ENCODE measurements at regions not wholly inside any gene's neighbourhood (a gene's known extent, or its start where the extent isn't known, plus 50 kb on each side); places are given as distances from the start of the nearest gene placed in this dataset.

DNA sequence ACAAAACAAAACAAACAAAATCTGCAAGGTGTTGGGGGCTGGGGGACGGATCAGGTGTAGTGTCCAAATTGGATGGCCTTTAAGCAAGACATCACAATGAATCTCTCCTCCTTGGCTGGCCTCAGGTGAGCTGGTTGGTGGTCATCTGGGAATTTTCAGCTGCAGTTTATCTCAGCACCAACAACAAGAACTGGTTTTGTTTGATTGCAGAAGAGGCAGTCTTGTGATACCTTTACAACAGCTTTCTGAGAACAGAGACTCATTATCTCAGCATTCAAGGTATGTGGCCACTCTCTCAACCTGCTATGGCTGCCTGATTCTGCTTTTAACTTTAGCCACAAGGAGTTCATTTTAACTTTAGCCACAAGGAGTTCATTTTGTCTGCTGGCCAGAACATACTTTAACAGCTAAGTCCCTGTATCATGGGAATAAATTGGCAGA, 1543.4 kb downstream of the EFNA5 start:
- DNase-seq (ENCODE audit: low read depth in 1 of 2, low spot score in 1 of 2), result no peak
- in situ Hi-C loops (cut with HindIII; ENCODE audit: low pct_unique_long_range_greater_than_20kb, low sequenced_read_pairs), result no loop called here
- TF ChIP-seq JUND (IDR thresholded peaks at IDR 0.05; ENCODE audit: low read depth), result no peak

DNA sequence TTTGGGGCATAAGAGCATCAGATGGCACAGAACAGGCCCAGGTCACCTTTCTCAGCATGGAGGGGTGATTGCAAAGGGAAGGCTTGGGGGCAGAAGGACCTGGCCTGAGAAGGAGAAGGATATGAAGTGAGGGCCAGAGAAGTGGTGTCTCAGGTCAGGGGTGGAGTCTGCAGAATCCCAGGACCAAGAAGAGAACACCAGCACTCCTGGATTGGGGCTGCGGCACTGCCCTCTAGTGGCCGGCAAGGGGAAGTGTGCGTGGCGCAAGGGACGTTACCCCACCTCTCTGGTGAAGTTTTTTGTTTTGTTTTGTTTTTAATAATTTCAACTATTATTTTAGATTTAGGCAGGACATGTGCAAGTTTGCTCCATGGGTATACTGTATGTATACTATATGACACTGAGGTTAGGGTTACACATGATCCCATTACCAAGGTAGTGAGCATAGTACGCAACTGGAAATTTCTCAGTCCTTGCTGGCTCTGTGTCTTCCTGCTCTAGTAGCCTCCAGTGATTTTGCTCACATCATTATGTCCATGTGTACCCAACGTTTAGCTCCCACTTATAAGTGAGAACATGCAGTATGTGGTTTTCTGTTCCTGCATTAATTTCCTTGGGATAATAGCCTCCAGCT, 1548.6 kb downstream of the EFNA5 start:
- in situ Hi-C loops (cut with HindIII; ENCODE audit: low pct_unique_long_range_greater_than_20kb, low sequenced_read_pairs), result no loop called here
- peak; percentile 47 to 66 for DNase-seq (ENCODE audit: low read depth in 1 of 2, low spot score in 1 of 2)
- no peak for TF ChIP-seq JUND (IDR thresholded peaks at IDR 0.05; ENCODE audit: low read depth)

GRCh38 chr5:106116682-106117081, 1554.1 kb downstream of the EFNA5 start:
- TF ChIP-seq JUND (IDR thresholded peaks at IDR 0.05; ENCODE audit: low read depth), result no peak

GRCh38 chr5:106113922-106114321, 1556.8 kb downstream of the EFNA5 start:
- in situ Hi-C loops (cut with HindIII; ENCODE audit: low pct_unique_long_range_greater_than_20kb, low sequenced_read_pairs), result no loop called here
- DNase-seq (ENCODE audit: low read depth in 1 of 2, low spot score in 1 of 2), result no peak
- TF ChIP-seq JUND (IDR thresholded peaks at IDR 0.05; ENCODE audit: low read depth), result no peak

More at GRCh38 chr5:106116682-106117081, 1554.1 kb downstream of the EFNA5 start:
- no peak for DNase-seq (ENCODE audit: low read depth in 1 of 2, low spot score in 1 of 2)
- in situ Hi-C loops (cut with HindIII; ENCODE audit: low pct_unique_long_range_greater_than_20kb, low sequenced_read_pairs), result no loop called here

- in situ Hi-C loops (cut with HindIII; ENCODE audit: low pct_unique_long_range_greater_than_20kb, low sequenced_read_pairs), result no loop called here
- TF ChIP-seq JUND (IDR thresholded peaks at IDR 0.05; ENCODE audit: low read depth), result no peak
- DNase-seq (ENCODE audit: low read depth in 1 of 2, low spot score in 1 of 2), result no peak
Observed at GRCh38 chr5:106106384-106106783, 1564.4 kb downstream of the EFNA5 start.

DNA sequence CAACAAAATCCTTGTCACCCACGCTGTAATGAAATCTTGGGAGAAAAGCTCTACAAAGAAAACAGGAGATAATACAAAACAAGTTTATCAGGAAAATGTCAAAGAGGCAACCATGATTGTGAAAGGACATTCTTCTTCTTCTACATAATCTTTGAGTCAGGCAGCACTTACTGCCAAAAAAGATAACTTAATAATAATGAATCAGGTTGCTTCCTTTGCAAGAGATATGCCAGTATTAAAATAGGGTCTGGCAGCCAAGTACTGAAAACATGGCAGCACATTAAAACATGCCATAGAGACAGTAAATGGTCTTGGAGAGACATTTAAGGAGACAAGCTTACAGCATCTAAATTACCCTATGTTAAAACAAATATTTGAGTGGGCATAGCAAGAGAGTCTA, 1573.4 kb downstream of the EFNA5 start:
- DNase-seq (ENCODE audit: low read depth in 1 of 2, low spot score in 1 of 2), result no peak
- in situ Hi-C loops (cut with HindIII; ENCODE audit: low pct_unique_long_range_greater_than_20kb, low sequenced_read_pairs), result no loop called here
- TF ChIP-seq JUND (IDR thresholded peaks at IDR 0.05; ENCODE audit: low read depth), result no peak

- in situ Hi-C loops (cut with HindIII; ENCODE audit: low pct_unique_long_range_greater_than_20kb, low sequenced_read_pairs), result no loop called here
- no peak for DNase-seq (ENCODE audit: low read depth in 1 of 2, low spot score in 1 of 2)
- no peak for TF ChIP-seq JUND (IDR thresholded peaks at IDR 0.05; ENCODE audit: low read depth)
Observed at GRCh38 chr5:106094839-106095238, 1575.9 kb downstream of the EFNA5 start.

DNA sequence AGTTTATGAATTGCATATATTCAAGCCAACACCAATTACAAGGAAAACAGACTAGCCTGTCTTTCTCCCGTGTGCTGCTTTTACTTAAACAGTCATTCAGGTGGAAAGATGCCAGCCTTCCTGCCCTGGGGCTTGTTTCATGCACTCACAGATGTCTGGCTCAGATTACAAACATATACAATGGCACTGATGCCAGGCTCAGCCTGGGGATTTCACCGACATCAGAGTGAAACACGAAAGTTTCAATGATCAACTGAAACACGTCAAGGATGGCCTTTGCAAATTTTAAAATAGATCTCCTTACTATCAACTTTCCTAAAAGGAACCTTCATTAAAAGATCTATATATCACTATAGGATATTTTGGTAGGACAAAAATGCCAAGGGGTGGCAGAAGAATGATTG, 1576.5 kb downstream of the EFNA5 start:
- in situ Hi-C loops (cut with HindIII; ENCODE audit: low pct_unique_long_range_greater_than_20kb, low sequenced_read_pairs), result no loop called here
- no peak for TF ChIP-seq JUND (IDR thresholded peaks at IDR 0.05; ENCODE audit: low read depth)

GRCh38 chr5:106093134-106093533, 1577.6 kb downstream of the EFNA5 start:
- DNase-seq (ENCODE audit: low read depth in 1 of 2, low spot score in 1 of 2), result peak in 1 of 2 experiments; percentile 5
- in situ Hi-C loops (cut with HindIII; ENCODE audit: low pct_unique_long_range_greater_than_20kb, low sequenced_read_pairs), result no loop called here
- no peak for TF ChIP-seq JUND (IDR thresholded peaks at IDR 0.05; ENCODE audit: low read depth)

More for the DNA sequence above, 1576.5 kb downstream of the EFNA5 start:
- peak; percentile 13 to 96 for DNase-seq (ENCODE audit: low read depth in 1 of 2, low spot score in 1 of 2)

DNA sequence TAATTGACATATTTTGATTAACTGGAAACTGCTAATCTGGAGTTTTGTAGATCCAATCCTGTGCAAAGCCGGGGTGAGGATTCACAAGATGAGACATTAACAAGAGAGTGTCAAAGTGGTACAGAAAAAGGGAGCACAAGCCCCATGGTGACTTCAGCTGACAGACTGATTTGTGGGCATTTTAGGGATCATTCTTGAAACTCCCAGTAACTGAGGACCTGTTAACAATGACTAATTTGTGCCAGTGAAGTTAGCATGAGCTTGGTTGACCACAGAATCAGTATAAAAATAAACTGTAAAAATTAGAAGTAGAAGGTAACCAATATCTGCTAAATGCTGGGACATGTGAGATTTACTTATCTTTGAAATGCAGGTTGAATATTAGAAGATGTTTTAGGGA, 1578.3 kb downstream of the EFNA5 start:
- DNase-seq (ENCODE audit: low read depth in 1 of 2, low spot score in 1 of 2), result no peak
- no peak for TF ChIP-seq JUND (IDR thresholded peaks at IDR 0.05; ENCODE audit: low read depth)
- in situ Hi-C loops (cut with HindIII; ENCODE audit: low pct_unique_long_range_greater_than_20kb, low sequenced_read_pairs), result no loop called here

GRCh38 chr5:106089073-106089472, 1581.7 kb downstream of the EFNA5 start:
- DNase-seq (ENCODE audit: low read depth in 1 of 2, low spot score in 1 of 2), result no peak
- in situ Hi-C loops (cut with HindIII; ENCODE audit: low pct_unique_long_range_greater_than_20kb, low sequenced_read_pairs), result no loop called here
- TF ChIP-seq JUND (IDR thresholded peaks at IDR 0.05; ENCODE audit: low read depth), result no peak

DNA sequence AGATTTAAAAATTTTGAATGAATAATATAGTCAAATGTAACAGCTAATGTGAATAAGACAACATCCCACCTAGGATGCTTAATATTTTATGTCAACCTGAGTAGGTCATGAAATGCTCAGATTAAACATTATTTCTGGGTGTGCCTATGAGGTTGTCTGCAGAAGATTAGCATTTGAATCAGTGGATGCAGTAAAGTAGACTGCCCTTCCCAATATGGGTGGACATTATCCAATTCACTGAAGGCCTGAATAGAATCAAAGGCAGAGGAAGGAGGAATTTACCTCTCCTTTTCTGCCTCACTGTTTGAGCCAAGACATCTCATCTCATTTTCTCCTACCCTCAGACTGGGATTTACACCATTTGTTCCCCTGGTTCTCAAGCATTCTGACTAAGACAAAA, 1582.3 kb downstream of the EFNA5 start:
- in situ Hi-C loops (cut with HindIII; ENCODE audit: low pct_unique_long_range_greater_than_20kb, low sequenced_read_pairs), result no loop called here
- no peak for TF ChIP-seq JUND (IDR thresholded peaks at IDR 0.05; ENCODE audit: low read depth)
- DNase-seq (ENCODE audit: low read depth in 1 of 2, low spot score in 1 of 2), result no peak

GRCh38 chr5:106086352-106086751, 1584.4 kb downstream of the EFNA5 start:
- no peak for TF ChIP-seq JUND (IDR thresholded peaks at IDR 0.05; ENCODE audit: low read depth)
- in situ Hi-C loops (cut with HindIII; ENCODE audit: low pct_unique_long_range_greater_than_20kb, low sequenced_read_pairs), result no loop called here
- DNase-seq (ENCODE audit: low read depth in 1 of 2, low spot score in 1 of 2), result no peak

DNA sequence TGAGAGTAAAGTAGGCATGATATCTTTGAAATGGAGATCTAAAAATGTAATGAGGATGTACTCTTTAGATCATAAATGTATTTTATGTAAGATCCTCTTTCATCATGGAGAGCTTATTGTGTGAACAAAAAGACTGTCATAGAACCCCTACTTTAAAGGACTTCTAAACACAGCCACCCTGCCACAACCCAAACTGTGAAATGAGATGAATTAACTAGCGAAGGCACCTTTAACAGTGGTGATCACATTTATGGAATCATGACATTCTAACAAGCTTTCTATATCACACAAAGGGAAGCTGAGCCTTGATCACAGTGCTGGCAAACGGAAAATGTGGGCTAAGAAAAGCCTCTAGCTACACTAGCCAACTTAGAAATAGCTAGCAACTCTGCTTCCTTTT, 1585.2 kb downstream of the EFNA5 start:
- in situ Hi-C loops (cut with HindIII; ENCODE audit: low pct_unique_long_range_greater_than_20kb, low sequenced_read_pairs), result no loop called here
- TF ChIP-seq JUND (IDR thresholded peaks at IDR 0.05; ENCODE audit: low read depth), result no peak
- DNase-seq (ENCODE audit: low read depth in 1 of 2, low spot score in 1 of 2), result no peak
